ENCODE measurements at regions not wholly inside any gene's neighbourhood (a gene's known extent, or its start where the extent isn't known, plus 50 kb on each side); places are given as distances from the start of the nearest gene placed in this dataset.

DNA sequence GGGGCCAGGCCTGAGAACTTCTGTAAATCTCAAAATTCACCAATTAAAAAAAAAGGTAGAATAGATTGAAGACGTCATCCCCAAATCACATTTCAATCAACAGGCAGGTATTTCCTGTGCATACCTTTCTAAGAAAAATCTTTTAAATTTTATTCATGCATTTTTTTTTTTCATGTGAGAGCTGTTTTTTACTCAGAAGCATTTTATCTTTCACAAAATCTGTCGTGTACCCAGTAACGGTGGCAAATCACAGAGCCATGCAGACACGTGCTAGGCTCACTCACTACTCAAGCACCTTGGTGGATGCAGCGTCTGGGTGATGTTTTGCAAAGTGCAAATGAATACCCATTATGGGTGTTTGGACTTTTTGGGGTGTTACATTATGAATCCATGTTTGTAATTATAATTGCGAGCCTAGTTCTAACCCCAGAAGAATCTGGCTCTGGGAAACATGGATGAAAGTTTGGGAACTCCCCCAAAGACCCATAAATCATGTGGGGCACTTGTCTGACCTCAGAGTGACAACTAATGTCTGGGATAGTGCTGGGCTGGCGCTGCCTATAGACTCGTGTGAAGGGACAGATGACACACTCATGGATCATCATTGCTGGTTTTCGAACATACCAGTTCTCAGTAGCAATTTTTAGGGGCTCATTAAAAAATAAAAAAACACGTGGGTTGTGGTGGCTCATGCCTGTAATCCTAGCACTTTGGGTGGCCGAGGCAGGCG, 335.2 kb downstream of the LPIN1 start:
- no peak for DNase-seq (ENCODE audit: low spot score)
- intact Hi-C loops (cut with micrococcal nuclease; ENCODE audit: unreplicated experiment), result no loop called here
- Histone ChIP-seq H3K9me2 (ENCODE audit: insufficient read depth, low read length) (no peaks in the 10 kb centered on the region), H3K9me3 (ENCODE audit: low read length) (no peaks in the 10 kb centered on the region), H3K4me1 (ENCODE audit: insufficient read depth, low read length, poor library complexity, severe bottlenecking) (peaks cover 15% of the 10 kb centered on the region), H3K36me3 (ENCODE audit: insufficient read depth, low read length) (no peaks in the 10 kb centered on the region), H4K20me1 (ENCODE audit: insufficient read depth, low read length) (no peaks in the 10 kb centered on the region), H3K4me2 (ENCODE audit: low read length) (no peak overlapping the region), H3K27ac (ENCODE audit: low read depth, low read length, poor library complexity, severe bottlenecking) (no peak overlapping the region), H3K4me3 (ENCODE audit: low read depth, low read length, poor library complexity, severe bottlenecking) (no peak overlapping the region), H3K79me2 (ENCODE audit: insufficient read depth, low read depth, low read length) (no peaks in the 10 kb centered on the region), H2AFZ (ENCODE audit: low read length) (no peak overlapping the region)
- POLR2A ChIA-PET, result interaction anchor here (0.6 to 2.9 kb wide), 3 partner anchors 10 to 714 kb away, joined by 3 to 8 read pairs (median 3); no protein-coding TSS in a partner anchor
- no peak for TF ChIP-seq EZH2phosphoT487 (IDR thresholded peaks at IDR 0.05; ENCODE audit: borderline replicate concordance, low read depth, low read length)
- TF ChIP-seq, protein P1, sequence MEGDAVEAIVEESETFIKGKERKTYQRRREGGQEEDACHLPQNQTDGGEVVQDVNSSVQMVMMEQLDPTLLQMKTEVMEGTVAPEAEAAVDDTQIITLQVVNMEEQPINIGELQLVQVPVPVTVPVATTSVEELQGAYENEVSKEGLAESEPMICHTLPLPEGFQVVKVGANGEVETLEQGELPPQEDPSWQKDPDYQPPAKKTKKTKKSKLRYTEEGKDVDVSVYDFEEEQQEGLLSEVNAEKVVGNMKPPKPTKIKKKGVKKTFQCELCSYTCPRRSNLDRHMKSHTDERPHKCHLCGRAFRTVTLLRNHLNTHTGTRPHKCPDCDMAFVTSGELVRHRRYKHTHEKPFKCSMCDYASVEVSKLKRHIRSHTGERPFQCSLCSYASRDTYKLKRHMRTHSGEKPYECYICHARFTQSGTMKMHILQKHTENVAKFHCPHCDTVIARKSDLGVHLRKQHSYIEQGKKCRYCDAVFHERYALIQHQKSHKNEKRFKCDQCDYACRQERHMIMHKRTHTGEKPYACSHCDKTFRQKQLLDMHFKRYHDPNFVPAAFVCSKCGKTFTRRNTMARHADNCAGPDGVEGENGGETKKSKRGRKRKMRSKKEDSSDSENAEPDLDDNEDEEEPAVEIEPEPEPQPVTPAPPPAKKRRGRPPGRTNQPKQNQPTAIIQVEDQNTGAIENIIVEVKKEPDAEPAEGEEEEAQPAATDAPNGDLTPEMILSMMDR (conservative IDR thresholded peaks at IDR 0.05; ENCODE audit: low read length), result no peak
- BruUV-seq (replicated peaks), result no TSS peak
- CTCF ChIA-PET (ENCODE audit: unreplicated experiment), result no interaction called here

DNA sequence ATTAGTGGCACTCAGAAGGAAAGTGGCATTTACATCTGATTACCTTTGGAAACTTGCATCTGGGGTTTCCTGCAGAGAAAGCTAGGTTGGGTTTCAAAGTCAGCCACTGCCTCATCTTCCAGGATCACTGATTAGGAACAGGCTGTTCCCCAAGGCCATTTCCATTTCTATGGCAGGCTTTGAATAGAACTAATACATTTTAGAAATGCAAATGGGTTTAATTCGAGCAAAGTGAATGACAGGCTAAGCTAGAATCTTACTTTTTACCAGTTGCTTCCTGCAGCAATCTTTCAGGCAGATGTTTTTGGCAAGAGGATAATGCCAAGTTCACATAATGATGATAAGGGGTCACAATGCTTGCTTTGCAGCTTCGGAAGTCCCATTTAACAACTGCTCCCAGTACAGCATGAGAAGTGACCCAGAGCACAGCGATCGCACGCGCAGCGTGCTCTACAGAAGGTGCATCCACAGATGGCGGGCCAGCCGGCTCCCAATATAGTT, 336.7 kb downstream of the LPIN1 start:
- Histone ChIP-seq H3K9me3 (ENCODE audit: low read length) (no peaks in the 10 kb centered on the region), H3K27ac (ENCODE audit: low read depth, low read length, poor library complexity, severe bottlenecking) (no peak overlapping the region), H3K36me3 (ENCODE audit: insufficient read depth, low read length) (no peaks in the 10 kb centered on the region), H3K4me3 (ENCODE audit: low read depth, low read length, poor library complexity, severe bottlenecking) (no peak overlapping the region), H3K4me1 (ENCODE audit: insufficient read depth, low read length, poor library complexity, severe bottlenecking) (peaks cover 13% of the 10 kb centered on the region), H3K79me2 (ENCODE audit: insufficient read depth, low read depth, low read length) (no peaks in the 10 kb centered on the region), H4K20me1 (ENCODE audit: insufficient read depth, low read length) (no peaks in the 10 kb centered on the region), H2AFZ (ENCODE audit: low read length) (peak overlapping the region; percentile 42; the same call in 1 of the 2 replicates), H3K4me2 (ENCODE audit: low read length) (peak overlapping the region; percentile 5; the same call in 1 of the 2 replicates), H3K9me2 (ENCODE audit: insufficient read depth, low read length) (no peaks in the 10 kb centered on the region)
- POLR2A ChIA-PET, result interaction anchor here (0.6 to 1.7 kb wide), 3 partner anchors 11 to 37 kb away, joined by 3 to 10 read pairs (median 3); no protein-coding TSS in a partner anchor
- no peak for DNase-seq (ENCODE audit: low spot score)
- TF ChIP-seq, protein P1 (conservative IDR thresholded peaks at IDR 0.05; ENCODE audit: low read length), result no peak
- no peak for TF ChIP-seq EZH2phosphoT487 (IDR thresholded peaks at IDR 0.05; ENCODE audit: borderline replicate concordance, low read depth, low read length)
- no TSS peak for BruUV-seq (replicated peaks)
- intact Hi-C loops (cut with micrococcal nuclease; ENCODE audit: unreplicated experiment), result no loop called here
- CTCF ChIA-PET (ENCODE audit: unreplicated experiment), result no interaction called here
